NB4 (cell line): ENCODE measurements at regions not wholly inside any gene's neighbourhood (a gene's known extent, or its start where the extent isn't known, plus 50 kb on each side); places are given as distances from the start of the nearest gene placed in this dataset.

Experiments
- DNase-seq: peaks from one replicate; pipeline ENCODE4 v3.0.0; 2010; ENCODE audit warnings: low read depth
- H3K4me3 ChIP-seq: one replicate; pipeline ENCODE4 v1.5.1; 2011; ENCODE audit warnings: mild to moderate bottlenecking, low read depth, low read length, moderate library complexity
- MYC ChIP-seq: IDR thresholded peaks from 2 replicates; pipeline ENCODE4 v1.6.1; 2011; ENCODE audit warnings: low read depth, low read length
- POLR2A ChIP-seq: IDR thresholded peaks from 2 replicates; pipeline ENCODE4 v1.6.1; 2011; ENCODE audit warnings: mild to moderate bottlenecking; ENCODE audit not compliant: insufficient read length; ENCODE audit errors: extremely low read depth
- TF ChIP-seq, protein P1 (sequence below): IDR thresholded peaks from one replicate; pipeline ENCODE4 v1.5.1; 2012; ENCODE audit warnings: low read depth, low read length
- TF ChIP-seq, protein P2 (sequence below): IDR thresholded peaks from 2 replicates; pipeline ENCODE4 v1.6.1; 2011; ENCODE audit warnings: low read depth, low read length

DNA sequence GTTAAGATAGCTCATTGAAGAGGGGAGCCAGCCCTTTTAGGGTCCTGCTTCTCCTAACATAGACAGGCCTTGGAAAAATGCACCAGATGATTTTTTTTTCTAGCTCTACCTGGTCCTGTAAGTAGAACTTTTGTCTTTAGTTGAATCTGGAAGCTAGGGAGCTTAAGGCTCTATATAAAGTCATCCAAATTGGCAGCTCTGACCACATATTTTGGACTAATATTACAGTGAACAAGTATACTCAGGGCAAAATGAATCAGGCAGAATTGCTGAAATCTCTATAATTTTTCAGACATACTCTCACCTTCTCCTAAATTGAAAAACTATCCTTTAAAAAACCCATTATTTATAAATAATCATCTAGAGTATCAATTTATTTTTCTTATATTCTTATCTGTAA lies 375.6 kb downstream of the OSTF1 start:
- TF ChIP-seq, protein P1, sequence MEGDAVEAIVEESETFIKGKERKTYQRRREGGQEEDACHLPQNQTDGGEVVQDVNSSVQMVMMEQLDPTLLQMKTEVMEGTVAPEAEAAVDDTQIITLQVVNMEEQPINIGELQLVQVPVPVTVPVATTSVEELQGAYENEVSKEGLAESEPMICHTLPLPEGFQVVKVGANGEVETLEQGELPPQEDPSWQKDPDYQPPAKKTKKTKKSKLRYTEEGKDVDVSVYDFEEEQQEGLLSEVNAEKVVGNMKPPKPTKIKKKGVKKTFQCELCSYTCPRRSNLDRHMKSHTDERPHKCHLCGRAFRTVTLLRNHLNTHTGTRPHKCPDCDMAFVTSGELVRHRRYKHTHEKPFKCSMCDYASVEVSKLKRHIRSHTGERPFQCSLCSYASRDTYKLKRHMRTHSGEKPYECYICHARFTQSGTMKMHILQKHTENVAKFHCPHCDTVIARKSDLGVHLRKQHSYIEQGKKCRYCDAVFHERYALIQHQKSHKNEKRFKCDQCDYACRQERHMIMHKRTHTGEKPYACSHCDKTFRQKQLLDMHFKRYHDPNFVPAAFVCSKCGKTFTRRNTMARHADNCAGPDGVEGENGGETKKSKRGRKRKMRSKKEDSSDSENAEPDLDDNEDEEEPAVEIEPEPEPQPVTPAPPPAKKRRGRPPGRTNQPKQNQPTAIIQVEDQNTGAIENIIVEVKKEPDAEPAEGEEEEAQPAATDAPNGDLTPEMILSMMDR: no peak
- TF ChIP-seq POLR2A (no peak), MYC (no peak)
- TF ChIP-seq, protein P2, sequence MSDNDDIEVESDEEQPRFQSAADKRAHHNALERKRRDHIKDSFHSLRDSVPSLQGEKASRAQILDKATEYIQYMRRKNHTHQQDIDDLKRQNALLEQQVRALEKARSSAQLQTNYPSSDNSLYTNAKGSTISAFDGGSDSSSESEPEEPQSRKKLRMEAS: no peak

DNA sequence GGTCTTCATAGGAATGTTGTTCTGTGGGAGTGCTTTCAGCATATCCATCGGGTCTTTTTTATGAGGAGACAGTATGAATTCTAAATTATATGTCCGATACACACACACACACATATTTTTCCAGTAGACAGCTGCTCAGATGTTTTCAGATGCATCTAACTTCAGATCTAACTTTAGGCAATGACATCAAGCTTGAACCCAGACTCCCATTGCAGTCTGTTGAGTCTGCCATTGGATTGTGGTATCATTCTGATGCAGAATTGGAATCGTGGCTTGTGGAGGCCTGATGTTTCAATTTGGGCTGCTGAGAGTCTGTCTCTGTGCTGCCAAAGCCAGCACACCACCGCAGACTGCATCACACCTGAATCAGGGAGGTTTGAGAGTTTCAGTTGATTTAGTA lies 376.4 kb downstream of the OSTF1 start:
- TF ChIP-seq MYC: no peak
- TF ChIP-seq, protein P1: no peak
- TF ChIP-seq, protein P2: no peak
- no peak for TF ChIP-seq POLR2A
- H3K4me3 ChIP-seq: no peak overlapping the region
- DNase-seq: no peak

More for the DNA sequence above, 375.6 kb downstream of the OSTF1 start:
- no peak overlapping the region for H3K4me3 ChIP-seq
- DNase-seq: no peak

DNA sequence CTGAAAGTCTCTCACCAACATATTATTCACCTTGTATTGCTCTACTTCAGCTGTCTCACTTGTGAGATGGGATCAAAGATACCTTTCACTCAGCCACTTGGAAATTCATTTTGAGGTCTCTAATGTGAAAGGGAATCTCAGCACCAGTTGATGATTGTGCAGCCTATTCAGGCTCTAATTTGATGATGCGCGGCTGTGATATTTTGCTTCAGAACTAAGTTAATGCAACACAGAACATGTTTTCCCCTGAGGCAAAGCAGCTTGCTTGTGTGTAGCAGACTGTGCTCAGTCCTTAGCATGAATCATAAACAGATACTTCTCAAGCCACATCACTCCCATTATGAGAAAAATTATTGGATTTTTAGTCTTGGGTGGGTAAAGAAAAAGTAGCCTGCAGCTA lies 378.8 kb downstream of the OSTF1 start:
- DNase-seq: no peak
- TF ChIP-seq POLR2A: no peak
- TF ChIP-seq, protein P1: no peak
- TF ChIP-seq, protein P2: no peak
- TF ChIP-seq MYC: no peak
- no peak overlapping the region for H3K4me3 ChIP-seq

DNA sequence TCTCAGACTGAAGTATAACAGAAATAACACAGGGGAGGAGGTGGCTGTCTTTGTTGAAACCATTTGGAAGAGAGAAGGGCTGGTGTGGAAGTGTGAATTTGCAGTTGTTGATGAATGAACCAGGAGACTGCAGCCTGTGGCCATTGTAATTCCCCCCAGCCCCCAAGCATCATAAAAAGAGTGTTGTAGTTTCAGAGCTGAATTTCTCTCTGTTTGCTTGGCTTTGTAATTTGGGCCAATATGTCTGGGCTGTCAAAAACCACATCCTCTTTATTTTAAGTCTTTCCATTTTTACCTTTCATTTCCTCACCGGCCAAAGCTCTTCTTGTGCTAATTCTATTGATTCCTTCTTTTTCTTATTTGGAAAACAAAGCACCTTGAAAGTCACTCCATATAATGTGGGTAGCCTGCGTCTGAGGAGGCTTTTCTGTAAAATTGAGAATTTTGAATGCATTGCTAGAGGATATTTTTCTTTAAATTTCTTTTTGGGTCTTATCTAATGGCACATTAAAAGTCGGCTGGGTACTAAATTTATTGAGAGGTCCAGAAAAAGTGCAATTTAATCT lies 383.3 kb downstream of the OSTF1 start:
- TF ChIP-seq MYC (no peak), POLR2A (no peak)
- TF ChIP-seq, protein P1: no peak
- TF ChIP-seq, protein P2: no peak
- no peak overlapping the region for H3K4me3 ChIP-seq
- no peak for DNase-seq

DNA sequence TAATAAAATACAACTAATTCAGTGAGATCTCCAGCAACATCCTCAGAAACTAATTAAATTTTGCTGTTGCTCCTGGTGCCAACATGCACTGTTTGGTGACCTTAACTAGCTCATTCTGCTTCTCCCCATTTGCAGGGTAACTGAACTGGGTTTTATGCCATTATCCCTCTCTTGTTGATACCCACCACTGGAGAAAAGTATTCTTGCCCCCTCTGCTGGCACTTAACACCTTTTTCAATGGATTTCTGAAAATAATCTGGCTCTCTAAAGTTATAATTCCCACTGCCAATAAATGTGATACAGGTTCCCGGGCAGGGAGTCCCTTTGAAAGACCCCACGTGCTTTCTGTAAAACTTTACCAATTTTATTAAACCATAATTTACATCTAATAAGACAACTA lies 394.3 kb downstream of the OSTF1 start:
- TF ChIP-seq, protein P1: no peak
- TF ChIP-seq POLR2A (no peak), MYC (no peak)
- TF ChIP-seq, protein P2: no peak
- DNase-seq: no peak
- no peak overlapping the region for H3K4me3 ChIP-seq

DNA sequence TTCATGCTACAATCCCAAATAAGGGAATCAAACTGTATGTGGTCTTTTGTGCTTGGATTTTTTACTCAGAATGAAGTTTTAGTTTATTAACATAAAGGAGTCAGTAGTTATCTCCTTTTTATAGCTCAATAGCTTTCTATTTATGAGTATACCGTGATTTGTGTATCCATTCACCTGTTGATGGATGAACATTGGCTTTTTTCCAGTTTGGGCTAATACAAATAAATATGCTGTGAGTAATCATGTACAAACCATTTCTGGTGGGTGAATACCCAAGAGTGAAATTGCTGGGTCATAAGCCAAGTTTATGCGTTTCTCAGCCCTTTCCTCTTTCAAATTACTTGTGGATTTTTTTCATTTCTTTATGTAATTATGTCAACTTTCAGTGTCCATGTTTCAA lies 395.3 kb downstream of the OSTF1 start:
- TF ChIP-seq, protein P1: no peak
- TF ChIP-seq, protein P2: no peak
- TF ChIP-seq MYC (no peak), POLR2A (no peak)
- DNase-seq: no peak
- H3K4me3 ChIP-seq: no peak overlapping the region
